T-helper 1 cell (primary cell): ENCODE measurements at regions not wholly inside any gene's neighbourhood (a gene's known extent, or its start where the extent isn't known, plus 50 kb on each side); places are given as distances from the start of the nearest gene placed in this dataset.
"Not testable (repeated sequence)": the region's sequence is repeated elsewhere in the genome, so short reads cannot be mapped to it uniquely, and the experiment has no call there.

Experiments used
- DNase-seq, 5 donors: peaks; one replicate each; pipeline ENCODE4 v3.0.0-alpha.2; 2012 to 2020

- DNase-seq: no peak
These were observed 238.1 kb upstream of the STT3B start for GRCh38 chr3:31294430-31295149.

GRCh38 chr3:31295150-31295765 is 237.5 kb upstream of the STT3B start:
- DNase-seq: no peak

- no peak for DNase-seq
These were observed 234.9 kb upstream of the STT3B start for GRCh38 chr3:31297726-31298298.

GRCh38 chr3:31300456-31301443 is 232.0 kb upstream of the STT3B start:
- no peak for DNase-seq

- DNase-seq: no peak
These were observed 230.4 kb upstream of the STT3B start for GRCh38 chr3:31302343-31302742.

GRCh38 chr3:31305340-31305739 is 227.4 kb upstream of the STT3B start:
- no peak for DNase-seq

- DNase-seq: no peak
These were observed 225.5 kb upstream of the STT3B start for GRCh38 chr3:31307131-31307785.

GRCh38 chr3:31311559-31311958 is 221.2 kb upstream of the STT3B start:
- no peak for DNase-seq

- DNase-seq: no peak
These were observed 220.3 kb upstream of the STT3B start for GRCh38 chr3:31312400-31312799.

GRCh38 chr3:31314258-31314657 is 218.5 kb upstream of the STT3B start:
- DNase-seq: no peak

- DNase-seq: no peak
These were observed 213.4 kb upstream of the STT3B start for GRCh38 chr3:31319332-31319731.

- no peak for DNase-seq
These were observed 211.1 kb upstream of the STT3B start for GRCh38 chr3:31321620-31322019.

- DNase-seq: no peak
These were observed 210.3 kb upstream of the STT3B start for GRCh38 chr3:31322460-31322859.

- DNase-seq: not testable (repeated sequence)
These were observed 204.8 kb upstream of the STT3B start for GRCh38 chr3:31327826-31328357.

GRCh38 chr3:31331278-31331677 is 201.4 kb upstream of the STT3B start:
- DNase-seq: no peak

GRCh38 chr3:31341130-31341529 is 191.6 kb upstream of the STT3B start:
- no peak for DNase-seq

- no peak for DNase-seq
These were observed 189.7 kb upstream of the STT3B start for GRCh38 chr3:31343075-31343474.

GRCh38 chr3:31345581-31345980 is 187.1 kb upstream of the STT3B start:
- DNase-seq: no peak

GRCh38 chr3:31346542-31346979 is 186.2 kb upstream of the STT3B start:
- no peak for DNase-seq

- DNase-seq: no peak
These were observed 183.6 kb upstream of the STT3B start for GRCh38 chr3:31349001-31349748.

- DNase-seq: no peak
These were observed 182.4 kb upstream of the STT3B start for GRCh38 chr3:31350307-31350706.
